ENCODE measurements at regions not wholly inside any gene's neighbourhood (a gene's known extent, or its start where the extent isn't known, plus 50 kb on each side); places are given as distances from the start of the nearest gene placed in this dataset.
"Not testable (repeated sequence)": the region's sequence is repeated elsewhere in the genome, so short reads cannot be mapped to it uniquely, and the experiment has no call there.

- in situ Hi-C loops (cut with MboI; ENCODE audit: low sequenced_read_pairs) = no loop called here
These were observed 203.0 kb downstream of the ATPSCKMT start for GRCh38 chr5:10046676-10047075.

DNA sequence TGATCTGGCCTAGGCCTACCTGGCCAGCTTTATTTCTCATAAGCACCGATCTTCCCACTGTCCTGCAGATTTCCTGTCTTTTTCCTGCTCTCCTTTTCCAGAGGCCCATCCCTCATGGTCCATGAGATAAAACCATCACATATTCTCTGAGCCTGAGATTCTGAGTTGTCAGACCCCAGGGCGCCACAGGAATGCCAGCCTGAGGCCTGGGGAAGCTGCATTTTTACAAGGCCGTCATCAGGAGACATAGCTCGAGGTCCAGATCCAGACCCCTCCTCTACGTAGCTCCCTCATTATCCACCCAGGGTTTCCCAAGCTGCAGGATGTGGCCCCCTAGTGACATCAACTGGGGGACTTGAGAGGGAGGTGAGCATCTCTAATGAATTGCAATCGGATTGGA lies 204.3 kb downstream of the ATPSCKMT start:
- Histone ChIP-seq H3K36me3 (replicated peaks) (no peaks in the 10 kb centered on the region), H3K4me3 (no peak overlapping the region), H3K4me1 (no peaks in the 10 kb centered on the region), H3K9me3 (no peaks in the 10 kb centered on the region), H3K27me3 (ENCODE audit: low read depth) (no peaks in the 10 kb centered on the region)
- in situ Hi-C loops (cut with MboI; ENCODE audit: low sequenced_read_pairs) = no loop called here
- DNase-seq (ENCODE audit: low spot score in 2 of 2) = no peak

More at GRCh38 chr5:10046676-10047075, 203.0 kb downstream of the ATPSCKMT start:
- H3K36me3 ChIP-seq (replicated peaks) = no peaks in the 10 kb centered on the region
- H3K4me1 ChIP-seq = no peaks in the 10 kb centered on the region
- no peak overlapping the region for H3K4me3 ChIP-seq
- no peak for DNase-seq (ENCODE audit: low spot score in 2 of 2)
- no peaks in the 10 kb centered on the region for H3K27me3 ChIP-seq (ENCODE audit: low read depth)
- no peaks in the 10 kb centered on the region for H3K9me3 ChIP-seq

GRCh38 chr5:10036136-10036815 lies 213.4 kb downstream of the ATPSCKMT start:
- H3K4me1 ChIP-seq = no peaks in the 10 kb centered on the region
- in situ Hi-C loops (cut with MboI; ENCODE audit: low sequenced_read_pairs) = no loop called here
- no peaks in the 10 kb centered on the region for H3K27me3 ChIP-seq (ENCODE audit: low read depth)
- H3K36me3 ChIP-seq (replicated peaks) = no peaks in the 10 kb centered on the region
- DNase-seq (ENCODE audit: low spot score in 2 of 2) = no peak
- H3K4me3 ChIP-seq = no peak overlapping the region
- H3K9me3 ChIP-seq = no peaks in the 10 kb centered on the region

- no peak for DNase-seq (ENCODE audit: low spot score in 2 of 2)
- Histone ChIP-seq H3K36me3 (replicated peaks) (no peaks in the 10 kb centered on the region), H3K9me3 (no peaks in the 10 kb centered on the region), H3K4me3 (no peak overlapping the region), H3K27me3 (ENCODE audit: low read depth) (no peaks in the 10 kb centered on the region), H3K4me1 (no peaks in the 10 kb centered on the region)
- in situ Hi-C loops (cut with MboI; ENCODE audit: low sequenced_read_pairs) = no loop called here
These were observed 215.7 kb downstream of the ATPSCKMT start for GRCh38 chr5:10034001-10034400.

DNA sequence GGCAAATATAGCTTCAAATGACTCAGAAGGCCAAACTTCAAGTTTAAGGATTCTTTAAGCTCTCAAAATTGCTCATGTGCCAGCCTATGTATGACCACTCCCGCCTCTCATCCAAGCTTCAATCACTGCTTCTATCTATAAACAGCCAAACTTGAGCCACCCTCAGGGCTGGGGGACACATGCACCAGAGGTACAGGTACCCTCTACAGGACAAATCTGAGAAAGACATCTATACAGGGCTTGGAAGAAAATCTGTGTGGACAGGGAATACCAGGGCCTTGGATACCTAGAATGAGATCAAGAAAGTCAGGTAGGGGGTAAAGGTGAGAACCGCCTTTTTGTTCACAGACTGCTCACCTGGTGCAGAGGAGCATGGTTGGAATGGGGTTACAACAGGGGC lies 217.9 kb downstream of the ATPSCKMT start:
- in situ Hi-C loops (cut with MboI; ENCODE audit: low sequenced_read_pairs) = no loop called here
- H3K27me3 ChIP-seq (ENCODE audit: low read depth) = no peaks in the 10 kb centered on the region

DNA sequence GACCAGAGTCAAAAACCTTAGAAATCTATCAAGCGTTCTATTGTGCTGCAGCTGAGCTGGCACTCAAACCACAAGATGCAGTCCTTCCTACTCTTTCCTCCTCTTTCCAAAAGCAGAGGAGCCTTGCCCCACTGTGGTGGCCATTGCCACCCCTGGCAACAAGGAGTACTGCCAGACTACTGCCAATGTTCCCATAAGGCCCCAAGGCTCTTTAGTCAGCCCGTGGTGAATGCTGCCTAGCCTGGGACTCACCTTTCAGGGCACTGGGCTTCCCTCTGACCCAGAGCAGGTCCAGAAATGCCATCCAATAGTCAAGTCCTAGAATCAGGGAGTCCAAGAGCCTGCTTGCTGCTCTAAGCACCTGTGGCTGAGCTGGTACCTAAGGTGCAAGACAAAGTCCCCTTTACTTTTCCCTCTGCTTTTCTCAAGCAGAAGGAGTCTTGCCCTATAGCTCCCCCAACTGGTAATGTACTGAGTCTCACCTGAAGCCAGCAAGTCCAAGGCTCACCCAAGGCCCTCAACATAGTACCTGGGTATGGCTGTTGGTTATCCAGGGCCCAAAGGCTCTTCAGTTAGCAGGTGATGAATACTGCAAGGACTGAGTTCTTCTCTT lies 219.4 kb downstream of the ATPSCKMT start:
- H3K4me3 ChIP-seq = no peak overlapping the region
- H3K36me3 ChIP-seq (replicated peaks) = no peaks in the 10 kb centered on the region
- DNase-seq (ENCODE audit: low spot score in 2 of 2) = no peak
- no peaks in the 10 kb centered on the region for H3K27me3 ChIP-seq (ENCODE audit: low read depth)
- in situ Hi-C loops (cut with MboI; ENCODE audit: low sequenced_read_pairs) = no loop called here
- H3K9me3 ChIP-seq = no peaks in the 10 kb centered on the region
- H3K4me1 ChIP-seq = no peaks in the 10 kb centered on the region

More for the DNA sequence above, 217.9 kb downstream of the ATPSCKMT start:
- H3K36me3 ChIP-seq (replicated peaks) = no peaks in the 10 kb centered on the region
- H3K4me3 ChIP-seq = no peak overlapping the region
- no peak for DNase-seq (ENCODE audit: low spot score in 2 of 2)
- H3K4me1 ChIP-seq = no peaks in the 10 kb centered on the region
- H3K9me3 ChIP-seq = no peaks in the 10 kb centered on the region

GRCh38 chr5:10023494-10023893 lies 226.2 kb downstream of the ATPSCKMT start:
- DNase-seq (ENCODE audit: low spot score in 2 of 2) = no peak
- Histone ChIP-seq H3K27me3 (ENCODE audit: low read depth) (no peaks in the 10 kb centered on the region), H3K36me3 (replicated peaks) (no peaks in the 10 kb centered on the region), H3K4me1 (no peaks in the 10 kb centered on the region), H3K9me3 (no peaks in the 10 kb centered on the region), H3K4me3 (no peak overlapping the region)
- in situ Hi-C loops (cut with MboI; ENCODE audit: low sequenced_read_pairs) = no loop called here

DNA sequence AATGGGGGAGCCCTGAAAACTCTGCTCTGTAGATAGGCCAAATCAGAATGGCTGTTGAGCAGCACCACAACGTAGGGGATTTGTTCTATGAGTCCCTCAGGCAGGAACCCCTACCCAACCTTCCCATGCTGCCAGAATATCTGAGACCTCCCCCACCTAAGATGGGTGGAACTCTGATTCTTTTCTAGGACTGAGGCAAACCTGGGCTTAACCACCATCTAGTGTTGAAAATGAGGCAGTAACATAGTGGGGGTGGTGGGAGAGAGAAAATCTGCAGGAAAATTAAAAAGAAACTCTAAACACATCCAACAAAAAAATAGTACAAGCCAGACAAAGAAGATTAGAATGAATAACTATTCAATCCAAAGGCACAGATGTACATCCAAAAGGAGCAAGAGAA lies 228.4 kb downstream of the ATPSCKMT start:
- Histone ChIP-seq H3K4me3 (no peak overlapping the region), H3K9me3 (no peaks in the 10 kb centered on the region), H3K36me3 (replicated peaks) (no peaks in the 10 kb centered on the region), H3K27me3 (ENCODE audit: low read depth) (no peaks in the 10 kb centered on the region), H3K4me1 (no peaks in the 10 kb centered on the region)
- no peak for DNase-seq (ENCODE audit: low spot score in 2 of 2)
- in situ Hi-C loops (cut with MboI; ENCODE audit: low sequenced_read_pairs) = no loop called here

DNA sequence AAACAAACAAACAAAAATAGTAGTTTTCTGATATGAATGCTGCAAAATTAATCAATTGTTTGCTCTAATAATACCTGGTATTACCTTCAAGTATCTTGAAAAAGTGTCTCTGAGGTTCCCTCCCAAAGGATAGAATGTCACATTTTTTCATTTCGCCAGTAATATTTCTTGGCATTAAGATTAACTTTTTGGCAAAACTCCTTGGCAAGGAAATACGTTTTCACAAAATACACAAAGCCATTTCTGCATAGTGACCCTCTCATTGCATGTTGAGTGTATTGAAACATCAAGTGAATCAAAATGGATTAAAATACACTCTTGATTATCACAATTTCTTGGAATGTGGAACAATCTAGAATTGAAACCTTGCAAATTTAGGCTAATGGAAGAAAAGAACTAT lies 230.5 kb downstream of the ATPSCKMT start:
- Histone ChIP-seq H3K27me3 (ENCODE audit: low read depth) (no peaks in the 10 kb centered on the region), H3K36me3 (replicated peaks) (no peaks in the 10 kb centered on the region), H3K4me3 (no peak overlapping the region), H3K9me3 (no peaks in the 10 kb centered on the region), H3K4me1 (no peaks in the 10 kb centered on the region)
- no peak for DNase-seq (ENCODE audit: low spot score in 2 of 2)
- in situ Hi-C loops (cut with MboI; ENCODE audit: low sequenced_read_pairs) = no loop called here

DNA sequence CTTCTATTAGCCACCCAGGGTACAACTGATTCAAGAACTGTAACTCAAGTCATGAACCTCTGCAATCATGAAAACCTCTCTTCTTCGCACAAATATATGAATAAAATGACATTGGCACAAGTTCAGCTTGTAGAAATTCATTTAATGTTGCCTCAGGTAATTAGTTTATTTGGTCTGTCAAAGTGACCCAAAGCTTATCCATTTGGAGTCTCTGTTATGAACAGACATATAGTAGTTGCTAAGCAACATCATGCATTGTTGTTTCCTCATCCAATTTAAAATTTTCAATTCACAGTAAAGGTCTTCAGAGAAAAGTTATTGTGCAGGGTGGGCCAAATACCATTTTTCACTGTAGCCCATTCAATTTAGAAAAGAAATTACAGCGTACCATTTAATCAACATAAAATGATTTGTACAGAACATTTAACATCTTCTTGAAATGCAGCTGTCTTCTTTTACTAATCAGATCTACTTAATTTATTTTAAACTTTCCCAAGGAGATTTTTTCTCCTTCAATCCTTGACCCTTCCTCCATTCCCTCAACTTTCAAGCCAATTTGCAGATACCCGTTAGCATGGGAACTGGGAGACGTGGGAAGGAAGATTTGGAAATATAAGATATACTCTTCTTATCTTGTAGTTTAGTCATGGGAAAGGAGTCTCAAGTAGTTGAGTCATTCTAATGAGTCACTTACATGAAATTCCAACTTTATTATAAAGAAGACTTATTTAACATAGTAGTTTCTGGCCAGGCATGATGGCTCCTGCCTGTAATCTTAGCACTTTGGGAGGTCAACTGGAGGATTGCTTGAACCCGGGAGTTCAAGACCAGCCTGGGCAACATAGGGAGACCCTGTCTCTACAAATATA lies 231.3 kb downstream of the ATPSCKMT start:
- Histone ChIP-seq H3K4me3 (no peak overlapping the region), H3K27me3 (ENCODE audit: low read depth) (no peaks in the 10 kb centered on the region), H3K9me3 (no peaks in the 10 kb centered on the region), H3K4me1 (no peaks in the 10 kb centered on the region), H3K36me3 (replicated peaks) (no peaks in the 10 kb centered on the region)
- no peak for DNase-seq (ENCODE audit: low spot score in 2 of 2)
- in situ Hi-C loops (cut with MboI; ENCODE audit: low sequenced_read_pairs) = no loop called here

DNA sequence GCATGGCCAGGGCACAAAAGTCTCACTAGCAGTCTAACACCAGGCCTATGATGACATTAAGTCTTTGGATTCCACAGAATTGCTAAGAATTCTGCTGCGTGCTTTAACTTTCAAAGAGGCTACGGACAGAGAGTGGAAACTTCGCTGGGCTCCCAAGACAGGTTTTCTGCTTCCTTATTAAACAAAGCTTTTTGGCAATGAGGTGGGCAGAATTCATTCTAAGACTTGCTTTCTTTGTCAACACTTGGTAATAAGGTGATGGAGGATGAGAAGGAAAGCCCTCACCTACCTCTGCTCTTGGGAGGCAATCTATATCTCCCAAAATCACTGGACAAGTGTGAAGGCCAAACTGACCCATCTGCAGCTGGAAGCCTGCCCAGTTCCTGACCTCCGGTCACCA lies 231.9 kb downstream of the ATPSCKMT start:
- no peaks in the 10 kb centered on the region for H3K36me3 ChIP-seq (replicated peaks)
- H3K4me1 ChIP-seq = no peaks in the 10 kb centered on the region
- in situ Hi-C loops (cut with MboI; ENCODE audit: low sequenced_read_pairs) = no loop called here
- H3K9me3 ChIP-seq = no peaks in the 10 kb centered on the region
- H3K27me3 ChIP-seq (ENCODE audit: low read depth) = no peaks in the 10 kb centered on the region
- DNase-seq (ENCODE audit: low spot score in 2 of 2) = no peak
- H3K4me3 ChIP-seq = no peak overlapping the region

DNA sequence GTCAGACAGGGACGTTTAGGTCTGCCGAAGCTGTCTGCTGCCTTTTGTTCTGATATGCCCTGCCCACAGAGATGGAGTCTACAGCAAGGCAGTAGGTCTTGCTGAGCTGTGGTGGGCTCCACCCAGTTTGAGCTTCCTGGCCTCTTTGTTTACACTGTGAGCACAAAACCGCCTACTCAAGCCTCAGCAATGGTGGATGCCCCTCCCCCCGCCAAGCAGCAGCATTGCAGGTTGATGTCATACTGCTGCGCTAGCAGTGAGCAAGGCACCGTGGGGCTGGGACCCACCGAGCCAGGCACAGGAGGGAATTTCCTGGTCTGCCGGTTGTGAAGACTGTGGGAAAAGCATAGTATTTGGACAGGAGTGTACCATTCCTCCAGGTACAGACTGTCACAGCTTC lies 233.1 kb downstream of the ATPSCKMT start:
- in situ Hi-C loops (cut with MboI; ENCODE audit: low sequenced_read_pairs) = not testable (repeated sequence)

GRCh38 chr5:10015681-10016080 lies 234.0 kb downstream of the ATPSCKMT start:
- H3K4me3 ChIP-seq; H3K9me3 ChIP-seq; H3K36me3 ChIP-seq (replicated peaks); DNase-seq (ENCODE audit: low spot score in 2 of 2); H3K4me1 ChIP-seq; in situ Hi-C loops (cut with MboI; ENCODE audit: low sequenced_read_pairs); H3K27me3 ChIP-seq (ENCODE audit: low read depth): not testable (repeated sequence)

More for the DNA sequence above, 233.1 kb downstream of the ATPSCKMT start:
- not testable (repeated sequence) for H3K9me3 ChIP-seq; DNase-seq (ENCODE audit: low spot score in 2 of 2); H3K4me3 ChIP-seq; H3K36me3 ChIP-seq (replicated peaks); H3K4me1 ChIP-seq; H3K27me3 ChIP-seq (ENCODE audit: low read depth)

- no peaks in the 10 kb centered on the region for H3K9me3 ChIP-seq
- H3K4me1 ChIP-seq = no peaks in the 10 kb centered on the region
- no peak for DNase-seq (ENCODE audit: low spot score in 2 of 2)
- in situ Hi-C loops (cut with MboI; ENCODE audit: low sequenced_read_pairs) = no loop called here
- no peak overlapping the region for H3K4me3 ChIP-seq
- H3K36me3 ChIP-seq (replicated peaks) = no peaks in the 10 kb centered on the region
- H3K27me3 ChIP-seq (ENCODE audit: low read depth) = no peaks in the 10 kb centered on the region
These were observed 239.9 kb downstream of the ATPSCKMT start for GRCh38 chr5:10009802-10010201.

Data from HAP-1 (cell line).